ENCODE measurements at regions not wholly inside any gene's neighbourhood (a gene's known extent, or its start where the extent isn't known, plus 50 kb on each side); places are given as distances from the start of the nearest gene placed in this dataset.

GRCh38 chr7:409339-410281 lies 110.0 kb downstream of the PDGFA start:
- no peak for TF ChIP-seq CTCF (IDR thresholded peaks at IDR 0.05; ENCODE audit: borderline replicate concordance, extremely low read depth, low read length, poor library complexity, severe bottlenecking)
- no peak for TF ChIP-seq EZH2 (IDR thresholded peaks at IDR 0.05; ENCODE audit: borderline replicate concordance, low read depth, low read length, severe bottlenecking)
